Right forelimb (tissue), 1 donor: ENCODE measurements at regions not wholly inside any gene's neighbourhood (a gene's known extent, or its start where the extent isn't known, plus 50 kb on each side); places are given as distances from the start of the nearest gene placed in this dataset.

Experiments
- DNase-seq: peaks from one replicate; pipeline ENCODE4 v3.0.0-alpha.2; 2018

DNA sequence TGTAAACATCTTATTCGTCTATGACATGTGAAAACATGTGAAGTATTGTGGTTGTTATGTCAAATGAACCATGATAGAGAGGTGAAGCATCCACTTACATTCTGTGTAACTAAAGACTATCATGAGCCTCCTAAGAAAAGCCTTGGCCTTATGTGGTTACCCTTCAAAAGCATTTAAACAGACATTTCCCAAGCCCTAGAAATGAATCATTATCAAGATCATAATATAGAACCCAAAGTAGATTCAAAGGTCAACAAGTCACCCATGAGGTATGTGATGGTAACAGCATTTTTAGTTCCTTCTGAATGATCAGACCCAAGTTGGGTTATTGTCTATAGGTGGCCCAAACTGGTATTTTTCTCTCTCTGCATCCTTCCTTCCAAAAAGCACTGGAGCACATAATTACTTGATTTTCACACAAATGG lies 408.0 kb downstream of the TBL1XR1 start:
- DNase-seq, result no peak

DNA sequence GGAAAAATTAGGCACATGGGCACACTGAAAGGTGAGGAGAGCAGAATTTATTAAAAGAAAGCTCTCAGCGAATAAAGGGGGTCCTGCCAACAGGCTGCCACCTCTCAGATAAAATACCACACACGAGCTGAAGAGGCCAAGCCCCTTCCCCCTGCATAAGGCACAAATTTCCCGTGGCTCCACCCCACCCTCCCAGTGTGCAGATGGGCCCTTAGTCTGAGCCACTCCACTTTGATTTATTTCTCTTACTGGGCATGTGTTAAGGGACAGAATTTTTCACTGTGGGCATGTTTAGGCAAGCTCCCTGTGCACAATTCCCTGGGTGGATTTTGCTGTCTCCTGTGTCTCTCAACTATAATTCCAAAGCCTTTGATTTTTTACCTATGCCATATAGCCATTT lies 409.8 kb downstream of the TBL1XR1 start:
- DNase-seq, result no peak

DNA sequence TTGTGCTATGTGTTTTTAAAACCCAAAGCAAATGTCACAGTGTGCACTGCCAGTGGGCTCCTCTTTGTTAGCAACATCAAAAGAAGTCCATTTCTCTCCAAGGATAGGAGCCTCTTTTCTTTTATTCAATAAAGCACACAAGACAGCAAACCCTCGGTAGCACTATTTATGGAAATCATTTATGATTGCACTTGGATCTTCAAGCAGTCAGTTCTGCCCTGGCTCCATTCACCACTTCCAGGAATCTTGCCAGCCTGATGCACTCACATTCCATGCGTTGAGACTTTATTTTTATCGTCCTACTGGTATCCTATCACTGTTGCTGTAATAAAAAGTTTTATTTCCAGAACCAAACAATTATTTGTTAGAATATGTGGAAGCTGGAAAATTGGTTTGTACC lies 412.1 kb downstream of the TBL1XR1 start:
- DNase-seq, result no peak

DNA sequence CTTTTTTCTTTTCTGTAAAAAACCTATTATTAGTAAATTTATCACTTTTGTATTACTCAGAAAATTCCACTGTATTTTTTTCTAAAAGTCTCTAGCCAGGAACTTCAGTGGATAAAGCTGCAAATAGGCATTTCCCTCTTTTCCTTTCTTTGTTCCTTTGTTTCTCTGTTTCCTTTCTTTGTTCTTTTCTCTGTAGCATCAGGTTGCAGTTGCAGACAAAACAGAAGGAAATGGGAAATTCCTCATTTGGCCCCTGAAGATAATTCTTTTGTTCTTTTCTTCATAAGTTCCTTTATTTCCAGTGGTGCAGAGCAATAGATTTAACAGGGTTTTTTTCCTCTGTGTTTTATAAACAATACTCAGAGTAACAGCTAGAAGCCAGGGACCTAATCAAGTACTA lies 416.5 kb downstream of the TBL1XR1 start:
- DNase-seq, result no peak

DNA sequence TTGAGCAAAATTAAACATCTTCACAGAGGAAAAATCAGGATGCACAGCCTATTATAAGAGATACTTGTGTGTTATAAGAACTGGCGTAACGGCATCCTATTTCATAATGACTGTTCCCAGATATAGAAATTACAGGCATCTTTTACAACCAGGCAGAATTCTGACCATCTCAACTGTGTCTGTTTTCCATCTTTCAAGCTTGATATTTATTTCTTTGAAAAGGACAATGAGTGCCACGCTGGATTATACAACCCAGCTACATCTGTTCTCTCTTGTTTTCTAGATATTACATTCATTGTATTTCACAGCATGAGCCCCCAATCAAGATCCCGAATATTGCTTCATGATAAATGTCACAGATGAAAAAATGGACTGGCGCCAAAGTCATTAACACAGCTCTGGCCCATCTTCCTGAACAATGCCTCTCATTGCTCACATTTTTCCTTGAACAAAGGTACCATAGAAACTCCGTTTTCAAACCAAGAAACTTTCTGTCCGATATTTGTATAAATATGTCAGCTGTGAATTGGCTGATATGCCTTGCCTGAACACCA lies 420.6 kb downstream of the TBL1XR1 start:
- DNase-seq, result no peak

DNA sequence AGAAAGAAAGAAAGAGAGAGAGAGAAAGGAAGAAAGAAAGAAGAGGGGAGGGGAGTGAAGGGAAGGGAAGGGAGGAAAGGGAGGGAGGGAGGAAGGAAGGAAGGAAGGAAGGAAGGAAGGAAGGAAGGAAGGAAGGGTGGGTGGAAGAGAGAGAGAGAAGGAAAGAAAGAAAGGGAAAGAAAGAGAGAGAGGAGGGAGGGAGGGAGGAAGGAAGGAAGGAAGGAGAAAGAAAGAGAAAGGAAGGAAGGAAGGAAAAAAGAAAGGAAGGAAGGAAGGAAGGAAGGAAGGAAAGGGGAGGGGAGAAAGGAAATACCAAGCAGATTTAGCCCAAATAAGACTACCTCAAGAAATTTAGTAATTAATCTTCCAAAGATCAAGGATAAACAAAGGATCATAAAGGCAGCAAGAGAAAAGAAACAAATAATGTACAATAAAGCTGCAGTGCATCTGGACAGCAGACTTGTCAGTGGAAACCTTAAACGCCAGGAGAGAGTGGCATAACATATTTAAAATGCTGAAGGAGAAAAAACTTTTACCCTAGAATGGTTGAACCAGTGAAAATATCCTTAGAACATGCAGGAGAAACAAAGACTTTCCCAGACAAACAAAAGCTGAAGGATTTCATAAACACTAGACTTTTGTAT lies 427.6 kb downstream of the TBL1XR1 start:
- DNase-seq, result no peak

DNA sequence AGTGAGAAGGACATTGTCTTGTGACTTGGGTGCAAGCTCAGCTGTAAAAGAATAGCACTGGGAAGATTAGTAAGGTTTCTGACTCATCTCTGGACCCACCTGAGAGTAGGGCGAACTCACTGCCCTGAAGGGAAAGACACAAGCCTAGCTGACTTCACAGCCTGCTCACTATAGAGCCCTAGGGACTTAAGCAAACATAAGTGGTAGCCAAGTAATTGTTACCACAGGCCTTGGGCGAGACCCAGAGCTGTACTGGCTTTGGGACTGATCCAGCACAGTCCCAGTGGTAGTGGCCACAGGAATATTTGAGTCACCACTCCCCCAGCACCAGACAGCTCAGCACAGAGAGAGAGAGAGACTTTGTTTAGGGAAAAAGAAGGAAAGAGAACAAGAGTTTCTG lies 429.9 kb downstream of the TBL1XR1 start:
- DNase-seq, result no peak

DNA sequence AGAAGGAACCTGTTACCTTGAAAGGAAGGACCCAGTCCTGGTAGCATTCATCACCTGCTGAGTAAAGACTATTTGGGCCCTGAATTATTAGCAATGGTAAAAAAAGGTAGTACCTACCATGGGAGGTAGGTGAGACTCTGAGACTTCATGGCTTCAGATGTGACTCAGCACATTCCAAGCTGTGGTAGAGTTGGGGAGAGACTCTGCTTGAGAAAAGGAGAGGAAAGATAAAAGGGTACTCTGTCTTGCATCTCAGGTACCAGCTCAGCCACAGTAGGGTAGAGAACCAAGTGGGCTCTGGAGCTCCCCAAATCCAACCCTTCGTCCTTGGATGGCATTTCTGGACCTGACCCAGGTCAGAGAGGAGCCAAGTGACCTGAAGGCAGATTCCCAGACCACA lies 430.4 kb downstream of the TBL1XR1 start:
- no peak for DNase-seq

DNA sequence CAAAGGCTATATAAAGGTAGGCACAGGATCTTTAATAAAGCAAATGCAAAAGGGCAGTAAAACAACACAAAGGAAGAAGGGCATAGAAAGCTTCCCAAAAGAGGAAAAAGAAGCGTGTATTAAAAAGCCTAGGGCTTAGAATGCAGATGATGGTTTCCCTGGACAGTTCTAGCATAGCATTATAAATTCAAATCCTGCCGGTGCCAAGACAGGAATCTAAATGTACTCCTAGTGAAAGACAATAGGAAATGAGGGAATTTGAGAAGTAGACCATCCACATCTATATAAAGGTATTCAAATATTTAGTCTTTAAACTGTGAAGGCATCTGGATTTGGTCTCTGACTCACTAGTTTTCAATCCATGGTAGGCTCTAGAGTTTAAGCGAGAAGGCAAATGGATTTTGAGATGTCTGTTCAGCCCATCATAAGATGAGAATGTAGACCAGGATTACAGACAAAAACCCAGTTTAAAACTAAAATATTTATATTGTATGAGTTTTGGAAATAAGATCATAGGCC lies 431.8 kb downstream of the TBL1XR1 start:
- no peak for DNase-seq

DNA sequence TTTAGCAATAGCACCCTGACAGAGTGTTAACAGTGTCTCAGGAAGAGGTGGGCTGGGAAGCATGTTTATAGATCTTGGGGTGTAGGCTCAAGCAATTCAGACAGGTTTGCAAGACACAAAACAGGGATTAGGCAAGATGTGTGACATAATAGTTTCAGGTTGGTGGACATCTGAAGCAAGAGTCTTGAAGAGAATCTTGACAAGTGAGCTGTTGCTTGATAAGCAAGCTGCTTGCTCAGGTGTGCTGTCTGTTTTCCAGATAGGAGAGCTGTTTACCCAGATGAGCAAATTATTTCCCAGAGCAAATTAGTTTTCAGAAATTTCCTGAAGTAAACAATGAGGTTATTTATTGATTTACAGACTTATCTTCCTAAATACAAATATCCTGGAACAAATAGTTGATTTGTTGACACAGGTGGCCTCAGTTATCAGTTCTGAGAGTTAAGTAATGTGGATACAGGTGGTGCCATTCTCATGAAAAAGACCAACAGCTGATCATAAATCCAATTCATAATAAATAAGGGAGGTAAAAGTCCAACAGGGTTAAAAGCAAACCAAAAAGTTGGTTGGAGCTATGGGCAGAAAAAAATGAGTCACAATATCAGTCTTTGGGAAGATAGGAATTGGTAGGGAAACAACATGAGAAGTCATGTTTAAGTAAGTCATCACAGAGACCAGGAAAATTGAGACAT lies 437.3 kb downstream of the TBL1XR1 start:
- no peak for DNase-seq

DNA sequence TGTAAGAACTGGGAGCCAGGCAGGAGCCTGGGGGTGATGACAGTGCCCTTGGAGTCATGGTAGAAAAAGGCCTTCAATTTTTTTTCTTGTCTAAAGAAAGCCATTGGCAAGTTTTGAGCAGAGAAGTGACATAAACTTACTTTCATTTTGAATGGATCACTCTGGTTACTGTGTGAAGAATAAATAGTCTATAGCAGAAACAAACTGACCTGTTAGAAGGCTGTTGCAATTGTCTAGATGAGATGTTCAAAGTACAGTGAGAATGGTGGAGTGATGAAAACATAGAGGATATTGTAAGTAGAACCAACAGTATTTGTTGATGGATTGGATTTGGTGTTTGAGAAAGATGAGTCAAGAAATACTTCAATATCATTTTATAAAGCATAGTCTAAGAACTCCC lies 439.9 kb downstream of the TBL1XR1 start:
- DNase-seq, result no peak

DNA sequence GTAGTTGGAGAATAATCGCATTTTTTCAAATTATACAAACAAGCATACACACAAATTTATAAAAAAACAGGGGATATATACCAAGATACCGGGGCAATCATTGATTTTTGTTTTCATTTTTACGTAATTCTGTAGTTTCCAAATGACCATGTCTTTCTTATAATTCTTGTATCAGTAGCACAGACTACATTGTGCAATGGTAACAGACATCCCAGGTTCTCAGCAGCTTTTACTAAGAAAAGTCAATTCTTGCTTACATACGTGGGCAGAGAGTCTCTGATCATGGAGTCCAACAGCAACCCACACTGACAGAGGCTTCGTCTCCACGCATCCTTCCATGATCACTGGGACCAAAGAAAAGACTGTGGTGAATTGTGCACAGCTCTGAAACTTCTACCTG lies 441.3 kb downstream of the TBL1XR1 start:
- DNase-seq, result no peak

DNA sequence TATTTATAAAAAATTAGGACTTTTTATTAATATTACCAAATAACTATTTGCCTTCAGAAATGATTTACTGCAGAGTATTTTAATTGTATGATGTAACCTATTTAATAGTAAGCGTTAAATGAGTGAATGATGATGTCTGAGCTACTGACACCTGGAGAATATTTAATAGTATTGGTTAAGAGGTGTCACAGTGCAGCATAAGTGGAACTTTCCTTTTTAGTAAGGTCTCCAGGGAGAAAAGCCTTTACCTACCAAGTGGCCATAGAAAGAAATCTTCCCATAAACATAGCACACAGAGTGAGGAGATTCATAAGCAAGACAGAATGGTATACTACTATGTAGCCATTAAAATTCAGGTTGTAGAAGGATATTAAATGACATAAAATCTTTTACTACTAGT lies 441.7 kb downstream of the TBL1XR1 start:
- no peak for DNase-seq

DNA sequence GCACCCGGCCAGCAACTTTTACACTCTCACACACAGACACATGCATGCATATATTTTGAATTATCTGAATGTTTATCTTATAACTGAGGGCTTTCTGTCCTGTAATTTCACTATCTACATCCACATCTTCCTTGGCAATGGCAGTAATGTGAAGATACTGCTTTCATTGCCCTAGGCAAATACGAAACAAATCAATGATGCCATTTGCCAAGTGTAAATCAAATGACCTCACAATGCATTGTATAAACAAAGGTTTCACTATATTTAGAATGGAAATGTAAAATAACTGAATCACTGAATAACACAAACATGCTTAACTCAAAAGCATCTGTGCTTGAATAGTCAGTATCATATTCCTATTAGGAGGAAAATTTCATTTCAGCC lies 455.6 kb downstream of the TBL1XR1 start:
- DNase-seq, result no peak

DNA sequence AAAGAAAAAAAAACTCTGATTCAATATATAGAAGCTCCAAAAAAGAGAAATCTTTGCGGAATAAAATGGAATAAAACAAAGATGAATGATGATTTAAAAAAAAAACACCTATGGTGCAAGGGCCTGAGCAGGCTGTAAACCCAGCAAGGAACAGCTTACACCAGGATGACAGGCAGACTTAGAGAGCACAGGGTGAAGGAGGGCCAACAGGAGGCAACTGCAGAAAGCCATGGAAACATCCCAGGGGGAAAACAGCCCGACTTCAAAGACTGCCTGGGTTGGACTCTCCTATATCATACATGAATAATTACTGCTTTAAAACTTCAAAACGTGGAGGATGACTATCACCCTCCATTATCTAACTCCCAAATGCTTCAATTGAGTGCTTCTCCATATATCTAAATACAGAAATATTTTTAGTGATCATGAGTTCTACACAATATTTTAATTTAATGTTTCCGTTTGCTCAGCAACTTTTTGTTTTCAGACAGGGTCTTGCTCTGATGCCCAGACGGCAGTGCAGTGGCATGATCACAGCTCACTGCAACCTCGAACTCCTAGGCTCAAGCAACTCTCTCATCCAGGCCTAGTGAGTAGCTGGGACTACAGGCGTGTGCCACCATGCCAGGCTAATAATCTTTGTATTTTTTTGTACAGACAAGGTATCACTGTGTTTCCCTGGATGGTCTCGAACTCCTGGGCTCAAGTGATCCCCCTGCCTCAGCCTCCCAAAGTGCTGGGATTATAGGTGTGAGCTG lies 456.2 kb downstream of the TBL1XR1 start:
- DNase-seq, result no peak

DNA sequence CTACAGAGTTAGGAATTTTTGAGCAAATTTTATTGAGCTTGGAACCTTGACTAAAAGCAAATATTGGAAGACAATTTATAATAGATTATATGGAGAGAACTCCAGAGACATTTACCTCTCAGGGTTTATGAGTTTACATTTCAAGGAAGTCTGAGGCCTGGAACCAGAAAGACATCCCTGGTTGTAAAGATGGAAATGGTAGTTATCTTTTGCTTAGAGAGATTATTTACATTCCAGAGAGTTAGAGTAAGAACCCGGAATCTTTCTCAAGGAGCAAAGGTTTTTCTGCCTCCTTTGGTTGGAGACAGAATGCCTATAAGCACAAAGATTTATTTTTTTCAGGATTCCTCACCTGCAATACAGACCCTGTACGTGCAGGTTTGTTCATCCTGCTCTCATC lies 458.1 kb downstream of the TBL1XR1 start:
- DNase-seq, result no peak

DNA sequence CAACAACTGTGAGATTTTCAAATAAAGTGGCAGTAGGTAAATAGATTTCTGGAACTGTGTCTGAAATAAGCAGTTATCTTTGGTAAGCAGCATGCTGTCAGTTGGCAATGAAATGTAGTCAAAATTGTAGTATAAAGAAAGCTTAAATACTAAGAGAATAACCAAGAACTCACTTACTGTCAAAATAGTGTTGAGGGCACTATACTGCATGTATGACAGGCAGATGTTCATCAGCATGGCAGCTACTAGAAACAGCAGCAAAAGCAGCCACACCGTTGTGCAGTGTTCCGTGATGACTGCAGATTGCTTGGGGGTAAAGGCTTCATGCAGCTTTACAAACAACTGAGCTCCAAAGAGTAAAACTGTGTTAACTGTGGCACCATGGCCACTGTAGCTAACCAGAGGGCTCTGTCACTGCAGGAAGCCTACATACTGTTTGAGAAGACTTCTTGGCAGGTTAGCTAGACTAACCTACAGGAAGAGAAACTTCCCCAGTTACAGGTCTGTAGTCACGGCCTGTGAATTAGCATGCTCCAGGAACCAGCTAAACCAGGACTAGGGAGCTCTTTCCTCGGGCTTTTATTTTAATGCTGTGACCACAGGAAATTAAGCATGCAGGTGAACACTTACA lies 459.7 kb downstream of the TBL1XR1 start:
- no peak for DNase-seq

DNA sequence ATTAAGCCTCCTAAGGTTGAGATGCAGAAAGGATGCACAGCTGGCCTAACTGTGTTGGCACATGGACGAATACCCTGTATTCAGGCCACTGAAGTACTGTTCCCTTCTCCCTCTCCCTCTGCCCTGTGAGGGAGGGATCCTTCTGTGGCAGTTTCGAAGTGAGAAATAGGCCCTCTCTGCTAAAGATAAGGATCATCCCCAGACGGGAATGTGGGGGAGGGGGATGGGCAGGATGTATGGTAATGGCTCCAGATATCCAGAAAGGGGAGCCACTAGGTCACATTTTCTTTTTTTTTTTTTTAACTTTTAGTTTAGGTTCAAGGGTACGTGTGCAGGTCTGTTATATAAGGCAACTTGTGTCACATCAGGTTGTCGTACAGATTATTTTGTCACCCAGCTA lies 463.1 kb downstream of the TBL1XR1 start:
- no peak for DNase-seq

DNA sequence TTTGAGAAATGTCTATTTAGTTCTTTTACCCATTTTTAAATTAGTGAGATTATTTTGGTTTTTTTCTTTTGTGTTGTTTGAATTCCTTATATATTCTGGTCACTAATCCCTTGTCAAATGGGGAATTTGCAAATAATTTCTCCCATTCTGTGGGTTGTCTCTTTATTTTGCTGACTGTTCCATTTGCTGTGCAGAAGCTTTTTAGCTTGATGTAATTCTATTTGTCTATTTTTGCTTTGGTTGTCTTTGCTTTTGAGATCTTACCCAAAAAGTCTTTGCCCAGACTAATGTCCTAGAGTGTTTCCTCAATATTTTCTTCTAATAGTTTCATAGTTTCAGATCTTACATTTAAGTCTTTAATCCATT lies 472.9 kb downstream of the TBL1XR1 start:
- no peak for DNase-seq

DNA sequence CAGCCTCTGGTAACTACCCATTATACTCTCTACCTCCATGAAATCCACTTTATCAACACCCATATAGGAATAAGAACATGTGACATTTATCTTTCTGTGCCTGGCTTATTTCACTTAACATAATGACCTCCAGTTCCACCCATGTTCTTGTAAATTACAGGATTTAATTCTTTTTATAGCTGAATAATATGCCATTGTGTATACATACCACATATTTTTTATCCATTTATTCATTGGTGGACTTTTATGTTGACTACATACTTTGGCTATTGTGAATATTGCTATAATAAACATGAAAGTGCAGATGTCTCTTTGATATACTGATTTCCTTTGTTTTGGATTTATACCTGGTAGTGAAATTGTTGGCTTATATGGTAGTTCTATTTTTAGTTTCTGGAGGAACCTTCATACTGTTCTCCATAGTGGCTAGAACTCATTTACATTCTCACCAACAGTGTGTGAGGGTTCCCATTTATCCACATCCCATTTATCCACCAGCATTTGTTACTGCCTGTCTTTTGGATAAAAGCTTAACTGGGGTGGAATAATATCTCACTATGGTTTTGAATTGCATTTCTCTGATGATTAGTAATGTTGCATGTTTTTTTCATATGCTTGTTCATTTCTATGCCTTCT lies 473.4 kb downstream of the TBL1XR1 start:
- no peak for DNase-seq

DNA sequence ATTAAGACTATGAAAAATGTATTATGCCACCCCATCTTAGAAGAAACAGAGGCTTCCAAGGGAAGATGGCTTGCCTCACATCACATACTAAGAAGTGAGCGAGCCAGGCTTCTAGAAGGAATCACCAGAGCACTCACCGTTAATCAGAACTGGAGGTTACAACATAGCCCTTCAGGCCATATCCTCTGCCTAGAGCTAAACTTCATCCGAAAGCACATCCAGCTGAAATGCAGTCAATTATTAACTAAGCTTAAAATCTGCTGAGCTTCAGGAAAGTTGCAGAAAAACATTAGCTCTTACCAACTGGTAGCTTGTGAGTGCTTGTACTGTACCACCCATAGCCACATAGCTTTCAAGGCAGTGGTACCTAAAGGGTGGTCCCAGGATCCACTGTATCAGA lies 483.2 kb downstream of the TBL1XR1 start:
- DNase-seq, result no peak

DNA sequence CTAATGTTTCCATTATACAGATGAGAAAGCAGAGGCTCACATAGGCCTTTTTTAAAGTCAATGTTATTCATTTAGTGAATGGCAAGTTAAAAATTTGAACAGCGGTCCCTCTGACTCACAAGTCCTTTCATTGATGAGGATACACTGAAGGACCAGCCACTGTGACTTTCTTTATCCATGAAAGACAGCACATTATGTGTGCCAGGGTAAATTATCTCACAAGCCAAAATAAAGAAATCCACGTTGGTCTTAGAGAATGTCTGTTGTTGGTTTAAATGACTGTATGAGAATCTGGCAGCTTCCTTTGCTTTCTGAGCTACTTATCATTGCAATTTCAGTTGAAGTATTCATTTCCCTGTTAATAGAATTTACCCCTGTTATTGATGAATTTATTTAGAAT lies 485.1 kb downstream of the TBL1XR1 start:
- no peak for DNase-seq

DNA sequence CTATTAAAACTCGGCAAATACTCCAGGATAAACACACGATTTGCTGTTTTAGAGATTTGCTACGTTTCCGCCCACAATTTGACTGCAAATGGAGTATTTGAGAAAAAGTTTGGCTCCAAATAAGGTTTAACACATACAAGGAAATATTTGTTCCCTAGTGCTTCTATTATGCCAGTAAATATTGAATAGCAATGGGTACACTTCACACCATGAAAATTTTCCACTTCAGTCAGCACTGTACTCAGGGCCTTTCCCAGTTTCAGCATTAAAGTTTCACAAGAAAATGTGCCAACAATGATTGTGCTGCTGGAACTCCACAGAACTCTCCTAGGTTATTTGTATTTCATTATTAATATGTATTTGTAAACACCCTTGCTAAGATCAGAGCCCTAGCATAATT lies 498.0 kb downstream of the TBL1XR1 start:
- no peak for DNase-seq
